K562 (cell line): ENCODE measurements at regions not wholly inside any gene's neighbourhood (a gene's known extent, or its start where the extent isn't known, plus 50 kb on each side); places are given as distances from the start of the nearest gene placed in this dataset.

Experiments
- ATAC-seq: fragments of 200-7000 bp; cut with Tn5 transposase; 3 replicates; pipeline ENCODE4 v1.9.1; 2020; ENCODE audit warnings: moderate library complexity
- BruUV-seq: library from RNA; stranded (reverse); fragments of 400-500 nt; replicated peaks from 2 replicates; lab custom pipeline; 2021; lab: Mats Ljungman, UMichigan
- CTCF ChIA-PET: fragments of 300-600 bp; formaldehyde crosslinking; extraction: SDS; loops from one replicate; lab custom pipeline; 2021; ENCODE audit warnings: low intra/inter-chr PET ratio; lab: Yijun Ruan, JAX
- POLR2A ChIA-PET: fragments of 300-600, 350-650 bp; sonication (Branson Sonifier 250); formaldehyde crosslinking; extraction: SDS; loops from one replicate; lab custom pipeline; 2021; ENCODE audit warnings: antibody characterized with exemption, inconsistent platforms; lab: Yijun Ruan, JAX
- DNase-seq, 4 experiments: peaks; one replicate each; pipeline versions ENCODE4 v3.0.0 to v3.0.0-alpha.2; 2011 to 2018; ENCODE audit warnings: low spot score in 3 of 4, mixed read lengths in 3 of 4; ENCODE audit errors: extremely low read depth in 1 of 4
- FAIRE-seq: peaks from 2 replicates; lab custom pipeline; 2011; peaks lifted over from hg19 to GRCh38; lab: Jason Lieb, UNC
- H2AFZ ChIP-seq: 2 replicates; pipeline ENCODE4 v1.6.0; 2011; ENCODE audit warnings: low read depth, low read length, control low read depth, inconsistent platforms
- H3K27ac ChIP-seq: fragments of 200-600 bp; 3 replicates; pipeline ENCODE4 v1.8.0; 2011; ENCODE audit warnings: low read depth, mild to moderate bottlenecking, control low read depth, inconsistent platforms, low read length, moderate library complexity, mixed read lengths; ENCODE audit errors: extremely low read depth
- H3K27me3 ChIP-seq, 2 experiments: fragments of 300-600 bp in 1 of 2; 2 replicates in 1 of 2; 3 replicates in 1 of 2; pipeline versions ENCODE4 v1.6.0 to v1.8.0; 2011; ENCODE audit warnings: inconsistent platforms in 2 of 2, low read length in 2 of 2, mild to moderate bottlenecking in 1 of 2, mixed read lengths in 1 of 2, moderate library complexity in 1 of 2; ENCODE audit not compliant: control insufficient read depth in 2 of 2, insufficient read depth in 2 of 2
- H3K36me3 ChIP-seq: fragments of 300-600 bp; 3 replicates; pipeline ENCODE4 v1.8.0; 2011; ENCODE audit warnings: mild to moderate bottlenecking, low read length, inconsistent platforms; ENCODE audit not compliant: control insufficient read depth, insufficient read depth
- H3K4me1 ChIP-seq, 2 experiments: fragments of 200-600 bp in 1 of 2; replicated peaks in 1 of 2; 2 replicates in 1 of 2; 3 replicates in 1 of 2; pipeline versions ENCODE4 v1.5.1 to v1.8.0; 2011; ENCODE audit warnings: inconsistent platforms in 2 of 2, low read length in 2 of 2, mild to moderate bottlenecking in 1 of 2, mixed read lengths in 1 of 2, moderate library complexity in 1 of 2; ENCODE audit not compliant: control insufficient read depth in 2 of 2, insufficient read depth in 2 of 2
- H3K4me2 ChIP-seq: 2 replicates; pipeline ENCODE4 v1.6.1; 2011; ENCODE audit warnings: low read length, control low read depth, inconsistent platforms, mixed read lengths; ENCODE audit not compliant: insufficient read depth
- H3K4me3 ChIP-seq: fragments of 200-600 bp; sonication (generic), shearing (Covaris generic); 2 replicates; pipeline ENCODE4 v1.5.1; 2016; ENCODE audit warnings: control low read depth, inconsistent platforms
- H3K79me2 ChIP-seq: fragments of 200-600 bp; 3 replicates; pipeline ENCODE4 v1.8.0; 2011; ENCODE audit warnings: low read length, inconsistent platforms; ENCODE audit not compliant: control insufficient read depth, insufficient read depth
- H3K9ac ChIP-seq, 2 experiments: 2 replicates each; pipeline versions ENCODE4 v1.6.0 to v1.6.1; 2011; ENCODE audit warnings: low read depth in 2 of 2, low read length in 2 of 2, control low read depth in 1 of 2, inconsistent platforms in 1 of 2, mild to moderate bottlenecking in 1 of 2, mixed read lengths in 1 of 2; ENCODE audit not compliant: insufficient read depth in 1 of 2
- H3K9me1 ChIP-seq: one replicate; pipeline ENCODE4 v1.6.0; 2011; ENCODE audit warnings: inconsistent platforms, mild to moderate bottlenecking, low read length, moderate library complexity; ENCODE audit not compliant: control insufficient read depth, insufficient read depth
- H3K9me3 ChIP-seq: replicated peaks from 2 replicates; pipeline ENCODE4 v1.5.1; 2011; ENCODE audit warnings: low read depth, low read length, inconsistent platforms; ENCODE audit not compliant: control insufficient read depth, insufficient read depth
- H4K20me1 ChIP-seq: replicated peaks from 2 replicates; pipeline ENCODE4 v1.6.1; 2011; ENCODE audit warnings: low read length, inconsistent platforms, mixed read lengths; ENCODE audit not compliant: control insufficient read depth, insufficient read depth
- BRD9 ChIP-seq: fragments of 450-650 bp; IDR thresholded peaks from 2 replicates; pipeline ENCODE4 v1.6.1; 2018; ENCODE audit warnings: low read depth; ENCODE audit not compliant: partially characterized antibody
- CBFA2T2 ChIP-seq: fragments of 450-650 bp; conservative IDR thresholded peaks from 2 replicates; pipeline ENCODE4 v1.6.1; 2017; ENCODE audit warnings: mild to moderate bottlenecking
- KLF1 ChIP-seq: fragments of 450-650 bp; IDR thresholded peaks from 2 replicates; pipeline ENCODE4 v1.6.1; 2016; ENCODE audit warnings: missing genetic modification characterization, missing compliant biosample characterization
- MYC ChIP-seq, 2 experiments: fragments of 250-450 bp in 1 of 2; sonication (Bioruptor Pico) in 1 of 2; IDR thresholded peaks; 2 replicates each; pipeline versions ENCODE4 v1.5.1 to v1.6.1; 2012 to 2021; ENCODE audit warnings: low read depth in 2 of 2, borderline replicate concordance in 1 of 2, improper control_type of control experiment in 1 of 2, low read length in 1 of 2, mild to moderate bottlenecking in 1 of 2, moderate library complexity in 1 of 2
- NR2C1 ChIP-seq, 2 experiments: fragments of 450-650 bp; IDR thresholded peaks; 2 replicates each; pipeline ENCODE4 v1.6.1; 2017; ENCODE audit warnings: mild to moderate bottlenecking in 2 of 2, antibody characterized with exemption in 1 of 2, inconsistent platforms in 1 of 2, missing compliant biosample characterization in 1 of 2, missing genetic modification characterization in 1 of 2
- PML ChIP-seq: IDR thresholded peaks from 2 replicates; pipeline ENCODE4 v1.6.1; 2012; ENCODE audit warnings: low read length, inconsistent platforms
- PTRF ChIP-seq: fragments of 450-650 bp; IDR thresholded peaks from 2 replicates; pipeline ENCODE4 v1.6.1; 2016; ENCODE audit warnings: mild to moderate bottlenecking, missing genetic modification characterization, missing compliant biosample characterization
- RFX5 ChIP-seq: IDR thresholded peaks from 2 replicates; pipeline ENCODE4 v1.6.1; 2011; ENCODE audit warnings: low read depth, mild to moderate bottlenecking, improper control_type of control experiment, low read length
- SIX5 ChIP-seq, 2 experiments: IDR thresholded peaks; 2 replicates each; pipeline ENCODE4 v1.6.1; 2011; ENCODE audit warnings: low read length in 2 of 2, borderline replicate concordance in 1 of 2, low read depth in 1 of 2, mild to moderate bottlenecking in 1 of 2, moderate library complexity in 1 of 2; ENCODE audit not compliant: insufficient read depth in 1 of 2
- SRSF7 ChIP-seq: fragments of 200-400 bp; formaldehyde crosslinking; optimal IDR thresholded peaks from 2 replicates; pipeline ENCODE3; 2017; ENCODE audit warnings: mild to moderate bottlenecking, low read depth, low read length
- TFE3 ChIP-seq: fragments of 450-650 bp; formaldehyde crosslinking; IDR thresholded peaks from 2 replicates; pipeline ENCODE4 v1.4.0; 2020; ENCODE audit warnings: mild to moderate bottlenecking, mixed read lengths
- TRIM28 ChIP-seq: fragments of 450-650 bp; IDR thresholded peaks from 2 replicates; pipeline ENCODE4 v1.6.1; 2017
- ZBTB33 ChIP-seq: sonication (generic); formaldehyde crosslinking; IDR thresholded peaks from 2 replicates; pipeline ENCODE4 v1.8.1; 2023; ENCODE audit warnings: mild to moderate bottlenecking, missing genetic modification reagents
- ZNF140 ChIP-seq: fragments of 250-450 bp; sonication (Bioruptor Pico); IDR thresholded peaks from 2 replicates; pipeline ENCODE4 v1.8.0; 2021; ENCODE audit warnings: moderate library complexity, mild to moderate bottlenecking, inconsistent platforms
- ZNF395 ChIP-seq: fragments of 200-800 bp; sonication (Bioruptor generic); IDR thresholded peaks from 2 replicates; pipeline ENCODE4 v1.6.1; 2017; ENCODE audit warnings: missing genetic modification characterization, missing compliant biosample characterization
- ZNF449 ChIP-seq: fragments of 250-450 bp; sonication (Bioruptor Pico); IDR thresholded peaks from 2 replicates; pipeline ENCODE4 v1.8.0; 2022; ENCODE audit warnings: moderate library complexity, mild to moderate bottlenecking, inconsistent platforms
- WGBS: fragments of 100-300 bp; shearing (Covaris generic); methylation state at CpG from one replicate; pipeline ENCODE4 v1.1.6; 2016; ENCODE audit warnings: low coverage, mixed read lengths; ENCODE audit not compliant: insufficient coverage; ENCODE audit errors: missing lambda C conversion rate; 5-methylcytosine and 5-hydroxymethylcytosine counted together
- in situ Hi-C: fragments of 300-500 bp; cut with MboI; formaldehyde crosslinking; loops from 4 replicates; pipeline ENCODE4 v1.15.0; 2018; ENCODE audit warnings: inconsistent platforms, mixed read lengths
- intact Hi-C: fragments of 100-400 bp; cut with micrococcal nuclease; formaldehyde crosslinking; loops from 2 replicates; pipeline ENCODE4 v1.14.2; 2022

GRCh38 chr11:69216647-69217051 lies 60.9 kb downstream of the SMIM38 start:
- Histone ChIP-seq H3K79me2 (no peaks in the 10 kb centered on the region), H3K4me3 (no peak overlapping the region), H3K9me1 (no peaks in the 10 kb centered on the region), H3K4me1 (peaks cover 0 to 11% of the 10 kb centered on the region in 2 experiments; a peak in 1 of 5 replicates), H3K27ac (no peak overlapping the region), H3K9ac (peak overlapping the region in 1 of 2 experiments; percentile 17; a peak in 2 of 4 replicates), H3K27me3 (peaks cover 14 to 55% of the 10 kb centered on the region in 2 experiments; a peak in 4 of 5 replicates), H3K36me3 (no peaks in the 10 kb centered on the region), H4K20me1 (peaks cover 5% of the 10 kb centered on the region; the same call in 1 of the 2 replicates), H3K9me3 (no peaks in the 10 kb centered on the region), H3K4me2 (no peak overlapping the region), H2AFZ (no peak overlapping the region)
- CTCF ChIA-PET, result no interaction called here
- WGBS, result 3% methylated on average over 6 of the region's 6 CpGs
- in situ Hi-C loops (no loop called here), intact Hi-C loops (loop anchor here (10.0 kb wide), 1 partner anchor 82 kb away; no protein-coding TSS in a partner anchor)
- ATAC-seq, result no peak
- FAIRE-seq, result no peak
- POLR2A ChIA-PET, result no interaction called here
- DNase-seq, result no peak
- BruUV-seq, result no TSS peak
- no peak for TF ChIP-seq MYC (IDR thresholded peaks at IDR 0.05; ENCODE audit: low read depth, low read length)
- TF ChIP-seq MYC (CRISPR knock-in tag; IDR thresholded peaks at IDR 0.05; ENCODE audit: borderline replicate concordance, low read depth), result no peak
- no peak for TF ChIP-seq SRSF7
- TF ChIP-seq ZNF140 (CRISPR knock-in tag), result no peak
- no peak for TF ChIP-seq ZNF395 (CRISPR knock-in tag)
- TF ChIP-seq PML, result no peak
- TF ChIP-seq ZNF449 (CRISPR knock-in tag), result no peak
- no peak for TF ChIP-seq TFE3 (CRISPR knock-in tag)
- TF ChIP-seq NR2C1 (IDR thresholded peaks at IDR 0.05), result no peak
- TF ChIP-seq NR2C1 (tag; IDR thresholded peaks at IDR 0.05), result no peak
- TF ChIP-seq ZBTB33 (CRISPR knock-in tag), result no peak
- no peak for TF ChIP-seq RFX5
- TF ChIP-seq KLF1, result no peak
- TF ChIP-seq PTRF (tag), result no peak
- no peak for TF ChIP-seq BRD9
- no peak for TF ChIP-seq CBFA2T2
- no peak for TF ChIP-seq TRIM28
- no peak for TF ChIP-seq SIX5 (IDR thresholded peaks at IDR 0.05; ENCODE audit: borderline replicate concordance in 1 of 2, insufficient read depth in 1 of 2, low read depth in 1 of 2, low read length in 2 of 2)
